Liver (tissue), 2 donors: ENCODE measurements at regions not wholly inside any gene's neighbourhood (a gene's known extent, or its start where the extent isn't known, plus 50 kb on each side); places are given as distances from the start of the nearest gene placed in this dataset.

Source experiments
- JUND ChIP-seq, 2 donors: IDR thresholded peaks; 2 replicates each; pipeline ENCODE4 v1.6.1; 2016; ENCODE audit warnings: antibody characterized with exemption in 2 of 2
- TF ChIP-seq, protein P1 (sequence below): IDR thresholded peaks from 2 replicates; pipeline ENCODE4 v1.6.1; 2016; ENCODE audit warnings: antibody characterized with exemption, mild to moderate bottlenecking
- donor health status: healthy.

- TF ChIP-seq, protein P1, sequence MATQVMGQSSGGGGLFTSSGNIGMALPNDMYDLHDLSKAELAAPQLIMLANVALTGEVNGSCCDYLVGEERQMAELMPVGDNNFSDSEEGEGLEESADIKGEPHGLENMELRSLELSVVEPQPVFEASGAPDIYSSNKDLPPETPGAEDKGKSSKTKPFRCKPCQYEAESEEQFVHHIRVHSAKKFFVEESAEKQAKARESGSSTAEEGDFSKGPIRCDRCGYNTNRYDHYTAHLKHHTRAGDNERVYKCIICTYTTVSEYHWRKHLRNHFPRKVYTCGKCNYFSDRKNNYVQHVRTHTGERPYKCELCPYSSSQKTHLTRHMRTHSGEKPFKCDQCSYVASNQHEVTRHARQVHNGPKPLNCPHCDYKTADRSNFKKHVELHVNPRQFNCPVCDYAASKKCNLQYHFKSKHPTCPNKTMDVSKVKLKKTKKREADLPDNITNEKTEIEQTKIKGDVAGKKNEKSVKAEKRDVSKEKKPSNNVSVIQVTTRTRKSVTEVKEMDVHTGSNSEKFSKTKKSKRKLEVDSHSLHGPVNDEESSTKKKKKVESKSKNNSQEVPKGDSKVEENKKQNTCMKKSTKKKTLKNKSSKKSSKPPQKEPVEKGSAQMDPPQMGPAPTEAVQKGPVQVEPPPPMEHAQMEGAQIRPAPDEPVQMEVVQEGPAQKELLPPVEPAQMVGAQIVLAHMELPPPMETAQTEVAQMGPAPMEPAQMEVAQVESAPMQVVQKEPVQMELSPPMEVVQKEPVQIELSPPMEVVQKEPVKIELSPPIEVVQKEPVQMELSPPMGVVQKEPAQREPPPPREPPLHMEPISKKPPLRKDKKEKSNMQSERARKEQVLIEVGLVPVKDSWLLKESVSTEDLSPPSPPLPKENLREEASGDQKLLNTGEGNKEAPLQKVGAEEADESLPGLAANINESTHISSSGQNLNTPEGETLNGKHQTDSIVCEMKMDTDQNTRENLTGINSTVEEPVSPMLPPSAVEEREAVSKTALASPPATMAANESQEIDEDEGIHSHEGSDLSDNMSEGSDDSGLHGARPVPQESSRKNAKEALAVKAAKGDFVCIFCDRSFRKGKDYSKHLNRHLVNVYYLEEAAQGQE, result no peak
- TF ChIP-seq JUND (IDR thresholded peaks at IDR 0.05), result no peak
Measured at GRCh38 chr1:91582431-91582921, 81.8 kb downstream of the CDC7 start.
